Islet precursor cell (in vitro differentiated cells): ENCODE measurements at regions not wholly inside any gene's neighbourhood (a gene's known extent, or its start where the extent isn't known, plus 50 kb on each side); places are given as distances from the start of the nearest gene placed in this dataset.

Experiments
- DNase-seq: peaks from one replicate; pipeline ENCODE4 v3.0.0-alpha.2; 2018

GRCh38 chr4:144579411-144580030 lies 66.4 kb upstream of the HHIP start:
- DNase-seq: no peak

DNA sequence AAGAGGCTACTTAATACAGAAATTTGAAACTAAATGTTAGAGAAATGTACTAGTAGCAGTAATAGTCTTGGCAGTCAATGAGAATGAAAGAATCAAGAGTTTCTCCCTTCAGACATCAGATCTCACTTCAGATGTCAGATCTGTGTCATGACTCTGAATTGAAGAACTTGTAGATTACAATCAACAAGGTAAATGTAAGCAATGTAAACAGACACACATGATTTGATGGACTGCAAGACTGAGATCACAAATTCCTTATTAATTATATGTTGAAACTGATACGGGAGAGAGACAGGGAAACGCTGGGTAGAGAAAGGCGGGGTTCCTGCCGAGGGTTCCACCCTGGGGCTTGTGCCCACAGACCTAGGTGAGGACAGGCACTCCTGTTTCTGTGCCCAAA lies 65.5 kb upstream of the HHIP start:
- DNase-seq: no peak

DNA sequence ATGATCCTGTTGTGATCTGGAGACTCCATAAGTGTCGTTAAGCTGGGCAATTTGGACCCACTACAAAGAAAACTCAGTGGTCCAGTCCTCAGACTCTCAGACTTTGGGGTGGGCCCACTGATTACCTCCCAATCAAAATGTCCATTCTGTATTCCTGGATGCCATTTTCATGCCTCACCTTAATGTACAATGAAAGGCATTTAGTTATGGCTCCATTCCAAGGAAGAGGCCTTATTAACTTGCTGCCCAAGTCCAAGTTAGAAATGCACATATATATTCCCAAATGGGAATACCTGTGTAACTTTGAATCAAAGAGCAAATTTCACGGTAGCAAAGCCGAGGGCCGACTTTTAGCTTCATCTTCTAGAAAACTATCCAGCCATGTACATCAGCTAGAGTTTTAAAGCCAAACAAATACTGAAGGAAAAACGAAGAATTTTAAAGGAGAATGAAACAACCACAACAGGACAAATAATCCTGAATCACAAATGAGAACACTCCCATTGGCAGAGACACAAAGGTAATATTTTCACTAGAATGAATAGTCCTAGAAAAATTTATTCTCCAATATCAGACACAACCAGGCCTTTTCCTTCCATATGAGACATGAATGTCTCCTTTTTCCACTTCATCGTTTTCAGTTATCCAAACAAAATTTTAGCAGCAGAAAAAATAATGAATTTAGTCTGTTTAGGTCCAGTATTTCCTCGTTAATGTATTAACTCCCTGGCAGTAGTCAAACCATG lies 63.7 kb upstream of the HHIP start:
- no peak for DNase-seq

GRCh38 chr4:144582975-144583374 lies 63.0 kb upstream of the HHIP start:
- DNase-seq: no peak

GRCh38 chr4:144583658-144584057 lies 62.3 kb upstream of the HHIP start:
- DNase-seq: no peak

DNA sequence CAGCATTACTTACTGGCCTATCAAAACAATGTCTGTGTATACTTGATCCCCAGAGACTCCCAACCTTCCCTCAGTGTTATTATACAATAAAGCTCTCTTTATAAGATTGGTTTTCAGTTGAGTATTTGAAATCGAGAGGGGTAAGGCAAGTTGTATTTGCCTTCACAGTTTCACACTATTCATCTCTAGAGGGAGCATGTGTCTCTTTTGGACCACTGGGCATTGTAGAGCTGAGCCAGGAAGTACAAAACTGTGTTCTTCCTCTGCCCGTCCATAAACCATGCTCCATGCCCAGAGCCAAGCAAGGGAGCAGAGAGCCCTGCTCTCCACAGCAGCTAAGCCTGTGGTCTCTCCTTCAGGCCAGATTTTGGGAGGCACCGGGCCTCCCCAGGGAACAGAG lies 61.5 kb upstream of the HHIP start:
- DNase-seq: no peak

DNA sequence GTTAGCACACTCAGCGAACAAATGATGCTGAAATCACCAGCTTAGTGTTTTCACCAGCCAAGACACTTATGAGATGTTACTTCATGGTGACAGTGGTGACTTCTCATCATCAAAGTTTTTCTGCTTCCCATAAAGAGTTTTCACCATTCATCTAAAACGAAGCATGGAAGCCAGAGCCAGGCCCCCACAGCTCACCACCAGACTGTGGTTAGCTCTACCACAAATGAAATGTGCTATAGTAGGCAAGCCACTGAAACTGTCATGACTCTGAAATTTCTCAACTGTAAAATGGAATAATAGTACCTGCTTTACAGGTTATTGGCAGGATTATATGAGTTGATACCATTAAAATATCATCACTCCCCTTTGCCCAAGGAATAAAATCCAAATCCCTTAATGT lies 56.4 kb upstream of the HHIP start:
- no peak for DNase-seq

DNA sequence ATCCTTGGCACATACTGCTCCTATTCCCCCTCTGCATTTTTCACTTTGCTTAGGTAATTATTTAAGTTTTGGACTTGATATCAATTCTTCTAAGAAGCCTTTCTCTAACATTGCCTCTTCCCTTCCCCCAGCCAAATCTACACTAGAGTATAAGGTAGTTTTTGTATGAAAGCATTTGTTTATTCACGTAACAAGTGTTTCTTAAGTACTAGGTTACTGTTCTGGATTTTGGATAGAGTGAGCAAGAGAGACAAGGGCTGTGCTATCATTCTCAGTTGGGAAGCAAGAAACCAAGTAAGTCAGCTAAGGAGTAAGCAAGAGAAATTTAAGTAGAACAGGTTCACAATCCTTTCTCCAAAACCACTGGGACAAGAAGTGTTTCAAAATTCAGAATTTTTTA lies 55.9 kb upstream of the HHIP start:
- DNase-seq: no peak

- no peak for DNase-seq
Measured at GRCh38 chr4:144591401-144591800, 54.6 kb upstream of the HHIP start.

DNA sequence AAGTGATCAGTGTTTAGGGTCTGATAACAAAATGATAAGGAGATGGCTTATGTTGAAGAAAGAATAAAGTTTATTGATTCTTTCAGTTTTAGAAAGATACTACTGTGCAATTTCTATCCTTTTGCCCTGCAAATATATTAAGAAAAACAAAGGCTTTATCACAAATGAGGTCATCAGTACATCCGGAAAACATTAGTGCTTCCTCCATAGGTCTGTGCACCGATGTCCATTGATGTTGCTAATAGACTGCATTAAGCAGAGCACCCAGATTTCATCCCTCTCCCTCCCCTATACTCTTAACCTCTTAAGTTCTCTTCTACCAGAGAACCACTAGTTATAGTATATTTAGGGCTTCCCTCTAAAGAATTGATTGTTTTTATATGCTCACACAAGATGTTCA lies 53.7 kb upstream of the HHIP start:
- no peak for DNase-seq

- no peak for DNase-seq
Measured at GRCh38 chr4:144594471-144594986, 51.4 kb upstream of the HHIP start.

DNA sequence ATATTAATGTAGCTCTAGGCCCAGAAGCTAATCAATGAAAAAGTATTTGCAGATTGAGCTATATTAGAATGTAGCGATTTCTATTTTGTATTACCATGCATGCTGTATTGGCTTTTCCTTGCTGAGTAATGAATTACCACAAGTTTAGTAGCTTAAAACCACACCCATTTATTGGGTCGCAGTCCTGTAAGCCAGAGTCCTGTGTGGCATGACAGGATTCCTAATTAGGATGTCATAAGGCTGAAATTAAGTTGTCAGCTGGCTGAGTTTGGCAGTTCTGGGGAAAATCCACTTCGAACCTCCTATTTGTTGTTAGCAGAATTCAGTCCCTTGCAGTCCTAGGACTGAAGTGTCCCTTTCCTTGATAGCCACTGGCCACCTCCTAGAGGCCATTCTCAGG lies 50.3 kb upstream of the HHIP start:
- no peak for DNase-seq
